NCI-H82 (cell line): ENCODE measurements at regions not wholly inside any gene's neighbourhood (a gene's known extent, or its start where the extent isn't known, plus 50 kb on each side); places are given as distances from the start of the nearest gene placed in this dataset.

ENCODE experiments used
- DNase-seq: peaks from one replicate; lab custom pipeline; 2025; lab: John Stamatoyannopoulos, UW

DNA sequence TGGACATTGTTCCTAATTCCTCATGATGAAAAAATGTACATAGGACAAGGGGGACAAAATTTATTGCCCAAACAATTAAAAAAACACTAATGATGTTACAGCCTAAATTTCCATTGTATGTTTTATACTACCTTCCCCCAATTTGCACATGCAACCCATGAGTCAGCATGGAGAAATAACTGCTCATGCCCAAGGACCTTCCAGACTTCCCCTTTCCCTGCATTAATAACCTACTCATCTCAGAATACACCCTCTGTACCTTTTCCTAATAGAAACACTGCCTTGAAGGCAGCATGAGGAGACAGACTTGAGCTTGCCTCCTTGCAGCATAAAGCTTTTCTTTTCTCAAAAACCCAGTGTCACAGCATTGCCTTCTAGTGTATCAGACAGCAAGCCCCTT lies 2402.8 kb downstream of the TP53TG3F start:
- DNase-seq, result no peak

DNA sequence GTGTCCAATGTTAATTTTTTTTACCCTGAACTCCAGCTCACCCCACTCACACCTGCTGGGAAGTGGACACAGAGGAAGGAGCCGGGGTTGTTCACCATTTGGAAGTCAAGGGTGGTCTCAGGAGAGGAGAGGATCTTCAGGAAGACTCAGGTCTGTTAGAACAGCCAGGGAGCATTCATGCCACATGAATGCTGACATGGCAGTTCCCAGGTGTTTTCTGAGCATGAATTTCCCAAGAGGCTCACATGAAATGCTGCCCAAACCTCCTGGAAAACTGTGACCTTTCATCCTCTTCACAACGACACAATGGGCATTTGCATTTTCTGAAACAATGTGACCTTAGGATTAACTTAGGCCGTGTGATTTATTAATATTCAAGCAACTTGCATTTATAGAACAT lies 2409.2 kb downstream of the TP53TG3F start:
- no peak for DNase-seq

DNA sequence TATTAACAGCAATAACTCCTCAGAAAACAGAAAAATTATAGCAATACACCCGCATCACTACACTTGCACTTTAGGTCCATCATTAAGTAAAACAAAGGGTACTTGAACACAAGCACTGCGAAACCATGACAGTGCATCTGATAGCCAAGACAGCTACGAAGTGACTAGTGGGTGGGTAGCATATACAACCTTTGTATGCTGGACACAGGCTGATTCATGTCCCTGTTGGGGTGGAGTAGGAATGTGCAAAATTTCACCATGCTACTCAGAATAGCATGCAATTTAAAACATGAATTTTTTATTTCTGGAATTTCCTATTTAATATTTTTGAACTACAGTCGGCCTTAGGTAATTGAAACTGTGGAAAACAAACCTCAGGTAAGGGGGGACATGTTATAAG lies 2414.1 kb downstream of the TP53TG3F start:
- DNase-seq, result no peak

DNA sequence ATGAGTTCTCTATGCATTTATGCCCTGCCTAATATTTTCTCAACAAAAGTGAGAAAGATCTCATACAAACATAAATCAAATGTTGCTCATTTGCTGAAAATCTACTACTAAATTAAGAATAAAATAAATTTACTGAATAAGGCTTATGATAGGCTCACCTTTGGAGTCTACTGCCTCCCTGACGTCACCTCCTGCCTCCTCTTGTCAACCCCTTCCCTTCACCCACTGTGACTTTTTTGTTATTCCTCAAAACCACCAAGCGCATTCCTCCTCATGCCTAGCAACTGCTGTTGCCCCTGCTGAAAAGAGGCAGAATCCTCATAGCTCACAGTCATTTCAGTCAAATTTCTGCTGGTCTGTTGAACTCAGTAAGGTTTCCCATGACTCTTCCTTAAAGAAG lies 2422.2 kb downstream of the TP53TG3F start:
- no peak for DNase-seq

DNA sequence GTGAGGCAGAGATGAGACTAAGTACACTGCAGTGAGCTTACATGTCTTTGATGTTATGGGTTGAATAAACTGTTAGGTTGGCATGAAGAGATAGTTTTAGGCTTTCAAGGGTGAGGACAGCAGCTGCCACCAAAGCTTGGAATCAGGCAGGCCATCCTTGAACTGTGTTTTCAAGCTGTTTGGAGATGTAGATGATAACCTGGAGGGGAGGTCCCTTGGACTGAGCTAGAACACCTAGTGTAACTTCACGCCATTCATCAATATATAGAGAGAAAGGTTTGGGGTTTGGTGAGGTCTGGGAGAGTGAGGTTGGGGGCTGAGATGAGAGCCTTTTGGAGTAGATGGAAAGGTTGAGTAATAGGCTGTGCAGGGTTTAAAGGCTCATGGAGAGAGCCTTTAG lies 2447.0 kb downstream of the TP53TG3F start:
- DNase-seq, result no peak

DNA sequence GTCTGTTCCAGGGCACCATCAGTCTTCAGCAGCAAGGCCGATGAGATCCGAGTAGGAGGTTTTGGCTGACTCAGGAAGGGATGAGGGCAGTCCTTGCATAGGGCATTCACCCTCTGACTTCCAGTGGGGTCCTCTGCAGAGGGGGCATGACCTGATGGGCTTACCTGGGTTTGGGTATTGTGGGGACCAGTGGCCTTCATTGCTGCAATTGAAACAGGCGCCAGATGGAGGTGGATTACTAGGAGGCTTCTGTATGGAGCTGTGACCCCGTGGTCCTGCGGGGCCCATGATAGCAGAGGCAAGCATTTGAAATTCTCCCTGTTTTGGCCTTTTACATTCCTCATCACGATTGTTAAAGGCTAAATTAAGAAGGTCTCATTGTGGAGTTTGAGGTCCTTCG lies 2448.7 kb downstream of the TP53TG3F start:
- DNase-seq, result no peak

DNA sequence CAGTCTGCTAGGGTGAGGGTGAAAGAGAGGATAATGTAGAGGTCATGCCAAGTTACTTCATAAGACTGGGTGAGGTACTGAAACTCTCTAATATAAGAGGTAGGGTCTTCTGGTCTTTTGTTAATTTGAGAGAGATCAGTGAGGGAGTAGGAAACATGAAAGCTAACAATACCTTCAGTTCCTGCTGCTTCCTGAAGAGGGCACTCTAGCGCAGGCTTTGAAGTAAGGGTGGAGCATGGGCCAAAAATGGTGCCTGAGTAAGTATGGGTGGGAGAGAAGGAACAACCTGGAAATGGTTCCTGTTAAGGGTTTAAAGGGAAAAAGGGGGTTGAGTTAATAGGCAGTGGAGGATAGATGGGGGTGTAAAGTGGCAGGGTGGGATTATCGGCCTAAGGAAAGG lies 2449.5 kb downstream of the TP53TG3F start:
- DNase-seq, result peak; percentile 8

DNA sequence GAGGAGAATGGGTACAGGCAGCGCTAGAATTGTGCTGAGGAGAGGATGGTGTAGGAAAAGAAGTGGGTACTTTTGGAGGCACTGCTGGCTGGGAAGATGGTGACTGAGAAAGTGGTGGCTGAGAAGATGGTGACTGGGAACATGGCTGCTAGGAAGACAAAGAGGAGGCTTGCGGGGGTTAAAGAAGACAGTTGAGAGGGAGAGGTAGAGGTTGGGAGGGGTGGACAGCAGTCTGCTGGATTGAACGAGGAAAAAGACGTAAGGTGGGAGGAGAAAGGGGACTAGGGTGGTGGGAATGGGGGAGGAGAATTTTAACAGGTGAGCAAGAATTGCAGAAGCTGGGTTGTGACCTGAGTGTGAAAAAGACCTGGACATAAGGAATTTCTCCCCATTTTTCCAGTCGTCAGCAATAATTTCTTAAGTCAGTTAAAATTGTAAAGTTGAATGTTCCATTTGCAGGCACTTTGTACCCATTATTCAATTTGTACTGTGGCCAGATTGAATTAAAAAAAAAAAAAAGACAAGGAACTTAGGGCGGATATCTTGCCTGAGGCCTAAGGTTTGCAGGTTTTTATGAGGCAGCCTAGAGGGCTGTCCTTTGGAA lies 2450.0 kb downstream of the TP53TG3F start:
- DNase-seq, result no peak

DNA sequence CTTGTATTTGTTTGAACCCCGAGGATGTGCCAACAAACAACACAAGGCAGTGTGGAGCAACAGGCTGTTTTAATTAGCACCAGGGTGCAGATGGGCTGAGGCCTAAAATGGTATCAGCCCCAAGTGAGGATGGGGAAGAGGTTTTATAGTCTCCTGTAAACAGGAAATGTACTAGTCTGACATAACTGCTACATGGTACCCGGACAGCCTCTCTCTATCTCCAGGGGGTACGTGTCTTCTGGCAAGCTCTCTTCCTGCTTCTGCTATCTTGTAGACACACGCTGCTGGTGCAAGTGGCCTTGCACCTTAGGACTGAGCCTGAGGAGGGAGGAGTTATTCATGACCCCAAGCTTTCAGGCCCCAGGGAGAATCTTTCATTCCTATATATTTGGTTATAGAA lies 2451.0 kb downstream of the TP53TG3F start:
- no peak for DNase-seq

DNA sequence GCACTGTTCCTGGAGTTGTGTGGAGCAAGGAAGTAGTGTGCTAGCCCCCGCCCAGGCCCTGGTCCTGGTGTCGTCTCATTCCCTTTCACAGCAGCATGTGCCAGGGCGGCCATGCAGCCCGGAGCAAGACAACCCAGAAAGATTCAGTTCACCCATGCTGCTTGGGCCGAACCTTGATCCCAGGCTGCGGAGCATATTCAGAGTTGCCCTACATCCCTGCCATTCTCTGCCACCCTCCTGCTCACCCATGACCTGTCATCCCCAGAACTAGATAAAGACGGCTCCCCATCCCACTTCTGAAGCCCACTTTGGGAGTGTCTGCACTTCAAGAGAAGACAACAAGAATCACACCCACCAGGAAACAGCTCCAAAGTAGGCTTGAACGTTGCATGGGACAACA lies 2452.5 kb downstream of the TP53TG3F start:
- DNase-seq, result no peak

DNA sequence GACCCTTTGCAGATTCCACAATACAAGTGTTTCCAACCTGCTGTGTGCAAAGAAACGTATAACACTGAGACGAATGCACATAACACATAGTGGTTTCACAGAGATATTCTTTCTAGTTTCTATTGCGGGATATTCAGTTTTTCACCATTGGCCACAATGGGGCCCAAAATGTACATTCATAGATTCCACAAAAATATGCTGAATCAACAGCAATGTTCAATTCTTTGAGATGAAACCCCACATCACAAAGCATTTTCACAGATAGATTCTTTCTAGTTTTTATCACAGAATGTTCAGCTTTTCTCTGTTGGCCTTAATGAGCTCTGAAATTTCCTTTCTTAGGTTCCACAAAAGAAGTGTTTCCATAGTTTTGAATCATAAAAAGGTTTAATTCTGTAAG lies 2472.3 kb downstream of the TP53TG3F start:
- DNase-seq, result no peak
